ENCODE measurements at regions not wholly inside any gene's neighbourhood (a gene's known extent, or its start where the extent isn't known, plus 50 kb on each side); places are given as distances from the start of the nearest gene placed in this dataset.

DNA sequence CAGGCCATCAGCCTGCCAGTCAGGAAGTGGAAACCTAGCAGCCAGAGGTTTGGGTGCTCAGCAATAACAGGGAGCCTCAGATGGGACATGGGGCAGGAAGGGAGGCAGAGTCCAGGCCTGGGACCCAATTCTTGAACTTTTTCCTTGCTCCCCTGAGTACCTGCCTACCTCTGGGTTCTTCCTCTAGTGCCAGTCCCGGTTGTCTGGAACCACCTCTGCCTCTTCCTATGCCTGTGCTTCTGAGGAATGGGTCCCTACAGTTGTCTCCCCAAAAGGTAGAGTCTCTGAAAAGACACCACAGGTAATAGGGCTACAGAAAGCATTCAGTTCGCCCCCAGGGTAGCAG, 212.4 kb upstream of the MAMLD1 start:
- no peak for TF ChIP-seq ESRRA (IDR thresholded peaks at IDR 0.05; ENCODE audit: low read length)
- TF ChIP-seq YBX1 (IDR thresholded peaks at IDR 0.05), result no peak
- no peak for TF ChIP-seq TCF7 (IDR thresholded peaks at IDR 0.05; ENCODE audit: borderline replicate concordance)
- no peak for TF ChIP-seq POLR2A (IDR thresholded peaks at IDR 0.05; ENCODE audit: low read depth, low read length)
- TF ChIP-seq TBL1XR1 (IDR thresholded peaks at IDR 0.05; ENCODE audit: low read depth, low read length), result no peak
- no peak for TF ChIP-seq SMARCA5 (IDR thresholded peaks at IDR 0.05)
- no peak for TF ChIP-seq HDGF (IDR thresholded peaks at IDR 0.05)
- TF ChIP-seq EP300 (IDR thresholded peaks at IDR 0.05; ENCODE audit: borderline replicate concordance in 1 of 2, control insufficient read depth in 1 of 2, low read depth in 2 of 2, low read length in 2 of 2), result no peak
- TF ChIP-seq MTA3 (IDR thresholded peaks at IDR 0.05; ENCODE audit: borderline replicate concordance, low read length), result no peak
- TF ChIP-seq HDAC2 (IDR thresholded peaks at IDR 0.05), result no peak
- TF ChIP-seq, protein P1, sequence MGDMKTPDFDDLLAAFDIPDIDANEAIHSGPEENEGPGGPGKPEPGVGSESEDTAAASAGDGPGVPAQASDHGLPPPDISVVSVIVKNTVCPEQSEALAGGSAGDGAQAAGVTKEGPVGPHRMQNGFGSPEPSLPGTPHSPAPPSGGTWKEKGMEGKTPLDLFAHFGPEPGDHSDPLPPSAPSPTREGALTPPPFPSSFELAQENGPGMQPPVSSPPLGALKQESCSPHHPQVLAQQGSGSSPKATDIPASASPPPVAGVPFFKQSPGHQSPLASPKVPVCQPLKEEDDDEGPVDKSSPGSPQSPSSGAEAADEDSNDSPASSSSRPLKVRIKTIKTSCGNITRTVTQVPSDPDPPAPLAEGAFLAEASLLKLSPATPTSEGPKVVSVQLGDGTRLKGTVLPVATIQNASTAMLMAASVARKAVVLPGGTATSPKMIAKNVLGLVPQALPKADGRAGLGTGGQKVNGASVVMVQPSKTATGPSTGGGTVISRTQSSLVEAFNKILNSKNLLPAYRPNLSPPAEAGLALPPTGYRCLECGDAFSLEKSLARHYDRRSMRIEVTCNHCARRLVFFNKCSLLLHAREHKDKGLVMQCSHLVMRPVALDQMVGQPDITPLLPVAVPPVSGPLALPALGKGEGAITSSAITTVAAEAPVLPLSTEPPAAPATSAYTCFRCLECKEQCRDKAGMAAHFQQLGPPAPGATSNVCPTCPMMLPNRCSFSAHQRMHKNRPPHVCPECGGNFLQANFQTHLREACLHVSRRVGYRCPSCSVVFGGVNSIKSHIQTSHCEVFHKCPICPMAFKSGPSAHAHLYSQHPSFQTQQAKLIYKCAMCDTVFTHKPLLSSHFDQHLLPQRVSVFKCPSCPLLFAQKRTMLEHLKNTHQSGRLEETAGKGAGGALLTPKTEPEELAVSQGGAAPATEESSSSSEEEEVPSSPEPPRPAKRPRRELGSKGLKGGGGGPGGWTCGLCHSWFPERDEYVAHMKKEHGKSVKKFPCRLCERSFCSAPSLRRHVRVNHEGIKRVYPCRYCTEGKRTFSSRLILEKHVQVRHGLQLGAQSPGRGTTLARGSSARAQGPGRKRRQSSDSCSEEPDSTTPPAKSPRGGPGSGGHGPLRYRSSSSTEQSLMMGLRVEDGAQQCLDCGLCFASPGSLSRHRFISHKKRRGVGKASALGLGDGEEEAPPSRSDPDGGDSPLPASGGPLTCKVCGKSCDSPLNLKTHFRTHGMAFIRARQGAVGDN (IDR thresholded peaks at IDR 0.05), result no peak
- TF ChIP-seq NFYB (IDR thresholded peaks at IDR 0.05; ENCODE audit: insufficient read depth, low read depth, low read length), result no peak
- TF ChIP-seq CEBPB (IDR thresholded peaks at IDR 0.05; ENCODE audit: borderline replicate concordance in 1 of 2, low read depth in 2 of 2, low read length in 2 of 2), result no peak
- intact Hi-C loops (cut with micrococcal nuclease; ENCODE audit: unreplicated experiment), result no loop called here
- FAIRE-seq (no peak), ATAC-seq (no peak), DNase-seq (ENCODE audit: low read depth, low spot score) (no peak)
- in situ Hi-C loops (cut with MboI), result no loop called here
- no peaks in the 10 kb centered on the region for H4K20me1 ChIP-seq (ENCODE audit: control insufficient read depth, insufficient read depth)
- H3K27ac ChIP-seq (ENCODE audit: control insufficient read depth, insufficient read depth), result no peak overlapping the region
- 33% methylated on average over 2 of the region's 2 CpGs for WGBS (ENCODE audit: insufficient coverage, insufficient replicate concordance, low lambda C conversion rate, missing lambda C conversion rate)
- ChIA-PET POLR2A (no interaction called here), RAD21 (ENCODE audit: unreplicated experiment) (no interaction called here), CTCF (no interaction called here), SMC1A (ENCODE audit: uncharacterized antibody, unreplicated experiment) (no interaction called here)
- no peaks in the 10 kb centered on the region for H3K9me3 ChIP-seq (replicated peaks; ENCODE audit: control insufficient read depth, insufficient read depth, low read length)
- no peaks in the 10 kb centered on the region for H3K4me1 ChIP-seq (ENCODE audit: control insufficient read depth, insufficient read depth, low read length)
- no peaks in the 10 kb centered on the region for H3K36me3 ChIP-seq (ENCODE audit: control insufficient read depth in 2 of 2, insufficient read depth in 2 of 2, low read length in 1 of 2)
- no peak overlapping the region for H3K4me3 ChIP-seq
- no peak overlapping the region for H3K9ac ChIP-seq (ENCODE audit: control insufficient read depth, insufficient read depth, low read length)
- no peak overlapping the region for H3K4me2 ChIP-seq (ENCODE audit: control insufficient read depth, insufficient read depth)
- no peak overlapping the region for H2AFZ ChIP-seq (ENCODE audit: control insufficient read depth, low read depth, low read length)
- BruUV-seq (replicated peaks), result no TSS peak
- H3K27me3 ChIP-seq (replicated peaks in 1 of 2; ENCODE audit: control insufficient read depth in 2 of 2, insufficient read depth in 2 of 2, low read length in 1 of 2), result no peaks in the 10 kb centered on the region
- no peaks in the 10 kb centered on the region for H3K79me2 ChIP-seq (ENCODE audit: control insufficient read depth, insufficient read depth, low read length)
